Right lobe of liver (tissue), 6 donors: ENCODE measurements at regions not wholly inside any gene's neighbourhood (a gene's known extent, or its start where the extent isn't known, plus 50 kb on each side); places are given as distances from the start of the nearest gene placed in this dataset.
"Not testable (repeated sequence)": the region's sequence is repeated elsewhere in the genome, so short reads cannot be mapped to it uniquely, and the experiment has no call there.

Experiments
- ATAC-seq, 4 donors: fragments of 200-7000 bp; cut with Tn5 transposase; one replicate each; pipeline ENCODE4 v1.9.1; 2020; ENCODE audit warnings: mild to moderate bottlenecking in 4 of 4, moderate library complexity in 4 of 4
- DNase-seq, 3 donors: peaks; one replicate each; pipeline ENCODE4 v3.0.0-alpha.2; 2020
- H3K27ac ChIP-seq, 3 donors: fragments of 200-600 bp; one replicate each; pipeline ENCODE4 v1.8.0; 2022
- H3K27me3 ChIP-seq, 2 donors: fragments of 200-600 bp; one replicate each; pipeline ENCODE4 v1.8.0; 2022
- H3K36me3 ChIP-seq, 4 donors: fragments of 200-600 bp; sonication (generic) in 1 of 4; one replicate each; pipeline versions ENCODE4 v1.5.1 to v1.8.0; 2017 to 2022; ENCODE audit warnings: control low read depth in 1 of 4
- H3K4me1 ChIP-seq, 4 donors: fragments of 200-600 bp; sonication (generic) in 1 of 4; one replicate each; pipeline versions ENCODE4 v1.5.1 to v1.8.0; 2017 to 2022; ENCODE audit warnings: control low read depth in 1 of 4
- H3K4me3 ChIP-seq, 3 donors: fragments of 200-600 bp; one replicate each; pipeline ENCODE4 v1.8.0; 2022
- H3K9me3 ChIP-seq, 4 donors: fragments of 200-600 bp; sonication (generic) in 1 of 4; one replicate each; pipeline versions ENCODE4 v1.5.1 to v1.8.0; 2017 to 2022; ENCODE audit warnings: control low read depth in 1 of 4
- CTCF ChIP-seq, 4 donors: fragments of 200-600 bp in 3 of 4; fragments of 450-650 bp in 1 of 4; IDR thresholded peaks; one replicate each; pipeline versions ENCODE4 v1.5.1 to v1.8.0; 2016 to 2022; ENCODE audit warnings: antibody characterized with exemption in 4 of 4, mild to moderate bottlenecking in 2 of 4
- POLR2A ChIP-seq: fragments of 450-650 bp; IDR thresholded peaks from one replicate; pipeline ENCODE4 v1.6.1; 2017; ENCODE audit warnings: antibody characterized with exemption, mild to moderate bottlenecking
- WGBS: methylation state at CpG from one replicate; pipeline ENCODE4 v1.1.6; 2018; ENCODE audit warnings: low coverage, low lambda C conversion rate; ENCODE audit not compliant: insufficient coverage; ENCODE audit errors: missing lambda C conversion rate; 5-methylcytosine and 5-hydroxymethylcytosine counted together
- intact Hi-C, 2 donors: fragments of 100-400 bp; cut with DNase I; formaldehyde crosslinking; loops; one replicate each; pipeline versions ENCODE4 v1.11.2 to v1.14.1; 2022
- donor health status: DM: no; HTN: yes; CAD: no.
- donor health status: DM: no; HTN: no; CAD: no.
- donor health status: DM: no; HTN: no; CAD: no.
- donor health status: DM: no; HTN: yes; CAD: no.
- donor health status: DM: no; HTN: yes; CAD: no.

- WGBS: 85% methylated on average over 10 of the region's 10 CpGs
Observed at GRCh38 chr6:15158821-15159619, 86.8 kb upstream of the JARID2 start.

GRCh38 chr6:15160812-15161211, 85.1 kb upstream of the JARID2 start:
- H3K27me3 ChIP-seq: no peaks in the 10 kb centered on the region
- intact Hi-C loops: no loop called here
- no peak overlapping the region for H3K27ac ChIP-seq
- TF ChIP-seq CTCF (IDR thresholded peaks at IDR 0.05) (no peak), POLR2A (no peak)
- ATAC-seq (no peak), DNase-seq (no peak)
- H3K4me1 ChIP-seq: no peaks in the 10 kb centered on the region
- 83% methylated on average over 2 of the region's 2 CpGs for WGBS
- no peak overlapping the region for H3K4me3 ChIP-seq
- H3K9me3 ChIP-seq: no peaks in the 10 kb centered on the region
- H3K36me3 ChIP-seq: no peaks in the 10 kb centered on the region

More at GRCh38 chr6:15158821-15159619, 86.8 kb upstream of the JARID2 start:
- intact Hi-C loops: no loop called here
- no peaks in the 10 kb centered on the region for H3K27me3 ChIP-seq
- ATAC-seq: no peak
- no peak overlapping the region for H3K27ac ChIP-seq
- no peak for DNase-seq
- H3K36me3 ChIP-seq: no peaks in the 10 kb centered on the region
- H3K4me3 ChIP-seq: no peak overlapping the region
- no peaks in the 10 kb centered on the region for H3K4me1 ChIP-seq
- no peak for TF ChIP-seq CTCF (IDR thresholded peaks at IDR 0.05)
- no peak for TF ChIP-seq POLR2A
- no peaks in the 10 kb centered on the region for H3K9me3 ChIP-seq

GRCh38 chr6:15164855-15165254, 81.0 kb upstream of the JARID2 start:
- H3K9me3 ChIP-seq, H3K36me3 ChIP-seq, H3K27ac ChIP-seq, H3K4me1 ChIP-seq, H3K27me3 ChIP-seq, DNase-seq, intact Hi-C loops, ATAC-seq, H3K4me3 ChIP-seq: not testable (repeated sequence)
- 95% methylated on average over 6 of the region's 6 CpGs for WGBS

- TF ChIP-seq POLR2A (no peak), CTCF (IDR thresholded peaks at IDR 0.05) (no peak)
- no peak for DNase-seq
- WGBS: 70% methylated on average over 5 of the region's 5 CpGs
Observed at GRCh38 chr6:15166121-15166520, 79.7 kb upstream of the JARID2 start.

GRCh38 chr6:15170126-15170525, 75.7 kb upstream of the JARID2 start:
- Histone ChIP-seq H3K27ac (no peak overlapping the region), H3K27me3 (no peaks in the 10 kb centered on the region), H3K4me3 (no peak overlapping the region), H3K36me3 (no peaks in the 10 kb centered on the region), H3K4me1 (no peaks in the 10 kb centered on the region), H3K9me3 (no peaks in the 10 kb centered on the region)
- WGBS: 67% methylated on average over 3 of the region's 8 CpGs
- DNase-seq: no peak
- TF ChIP-seq CTCF (IDR thresholded peaks at IDR 0.05) (no peak), POLR2A (no peak)
- intact Hi-C loops: no loop called here
- ATAC-seq: no peak

More at GRCh38 chr6:15166121-15166520, 79.7 kb upstream of the JARID2 start:
- Histone ChIP-seq H3K9me3 (no peaks in the 10 kb centered on the region), H3K27ac (no peak overlapping the region), H3K4me3 (no peak overlapping the region), H3K4me1 (no peaks in the 10 kb centered on the region), H3K27me3 (no peaks in the 10 kb centered on the region), H3K36me3 (no peaks in the 10 kb centered on the region)
- ATAC-seq: no peak
- intact Hi-C loops: no loop called here
